ENCODE measurements at regions not wholly inside any gene's neighbourhood (a gene's known extent, or its start where the extent isn't known, plus 50 kb on each side); places are given as distances from the start of the nearest gene placed in this dataset.
"Not testable (repeated sequence)": the region's sequence is repeated elsewhere in the genome, so short reads cannot be mapped to it uniquely, and the experiment has no call there.

DNA sequence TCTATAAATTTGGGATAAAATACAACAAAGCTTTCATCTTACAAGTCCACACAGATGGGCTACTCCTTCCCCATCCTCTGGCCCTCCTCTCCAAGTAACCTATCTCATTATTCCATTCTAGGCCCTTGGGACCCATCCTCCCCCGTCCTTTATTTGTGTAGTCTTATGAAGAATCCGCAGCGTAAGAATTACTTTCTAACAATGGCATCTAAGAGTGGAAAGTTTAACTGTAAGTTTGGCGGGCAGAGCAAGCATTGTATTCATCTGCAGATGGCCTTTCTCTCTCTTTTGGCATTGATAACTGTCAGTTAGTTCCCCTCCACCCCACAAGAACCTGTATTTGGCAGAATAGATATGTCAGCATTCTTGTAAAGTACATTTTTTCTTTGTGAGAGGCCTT is 91.9 kb upstream of the TSPAN2 start:
- no peak for DNase-seq (ENCODE audit: low read depth)

GRCh38 chr1:115179397-115180079 is 90.2 kb upstream of the TSPAN2 start:
- DNase-seq (ENCODE audit: low read depth): peak; percentile 98

- DNase-seq (ENCODE audit: low read depth): no peak
Measured at GRCh38 chr1:115176189-115176588, 86.9 kb upstream of the TSPAN2 start.

GRCh38 chr1:115175596-115175995 is 86.3 kb upstream of the TSPAN2 start:
- DNase-seq (ENCODE audit: low read depth): no peak

DNA sequence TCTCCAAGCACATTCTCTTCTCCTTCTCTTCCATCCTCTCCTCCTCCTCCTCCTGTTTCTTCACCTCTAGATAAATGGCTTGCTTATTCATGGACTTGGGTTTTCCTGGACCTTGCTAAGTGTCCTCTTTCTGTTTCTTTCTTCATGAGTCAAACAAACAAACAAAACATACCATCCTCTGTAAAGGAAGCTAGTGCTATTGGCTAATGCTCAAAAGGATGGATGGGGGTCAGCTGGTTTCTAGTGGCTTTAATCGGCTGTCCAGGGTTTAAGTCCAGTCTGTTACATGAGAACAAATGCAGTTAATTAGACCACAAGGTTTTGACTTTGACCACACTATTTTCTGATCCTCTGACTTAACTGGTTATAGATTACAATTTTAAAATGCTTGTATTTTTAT is 83.8 kb upstream of the TSPAN2 start:
- peak; percentile 60 for DNase-seq (ENCODE audit: low read depth)

GRCh38 chr1:115172270-115172669 is 83.0 kb upstream of the TSPAN2 start:
- DNase-seq (ENCODE audit: low read depth): no peak

- DNase-seq (ENCODE audit: low read depth): no peak
Measured at GRCh38 chr1:115170961-115171392, 81.7 kb upstream of the TSPAN2 start.

GRCh38 chr1:115170377-115170776 is 81.1 kb upstream of the TSPAN2 start:
- DNase-seq (ENCODE audit: low read depth): no peak

DNA sequence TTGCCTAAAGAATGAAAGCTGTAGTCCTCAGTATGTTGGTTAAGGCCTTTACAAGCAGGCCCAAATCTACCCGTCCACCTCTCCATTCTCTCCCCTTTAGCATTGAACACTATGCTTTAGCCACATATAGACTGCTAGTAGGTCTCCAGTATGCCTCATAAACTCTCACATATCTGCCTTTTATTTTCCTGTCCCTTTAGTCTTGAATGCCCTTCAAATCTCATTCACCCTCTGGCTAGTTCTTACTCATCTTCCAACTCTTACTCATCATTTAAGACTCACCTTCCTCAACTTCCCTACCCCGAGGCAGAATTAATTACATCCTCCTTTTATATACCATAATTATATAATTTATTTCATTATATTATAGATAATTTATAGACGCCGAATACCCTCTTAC is 78.7 kb upstream of the TSPAN2 start:
- DNase-seq (ENCODE audit: low read depth): no peak

- peak; percentile 85 for DNase-seq (ENCODE audit: low read depth)
Measured at GRCh38 chr1:115166531-115167091, 77.3 kb upstream of the TSPAN2 start.

DNA sequence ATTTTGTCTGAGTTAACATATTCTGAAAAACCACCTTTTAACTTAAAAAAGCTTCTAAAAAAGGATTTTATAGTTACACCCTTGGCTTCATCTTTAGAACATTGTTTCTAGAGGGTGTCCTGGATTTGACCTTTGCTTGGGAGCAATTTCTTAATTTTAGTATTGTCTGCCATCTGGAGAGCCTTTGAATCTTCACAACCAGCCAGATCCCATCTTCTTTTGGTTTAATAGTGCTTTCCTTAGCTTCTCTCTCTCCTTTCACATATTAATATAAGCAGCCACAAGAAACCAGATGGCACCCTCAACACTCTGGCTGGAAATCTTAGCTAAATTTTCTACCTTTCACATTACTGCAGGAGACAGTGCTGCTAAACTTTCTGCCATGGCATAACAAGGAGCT is 76.5 kb upstream of the TSPAN2 start:
- no peak for DNase-seq (ENCODE audit: low read depth)

DNA sequence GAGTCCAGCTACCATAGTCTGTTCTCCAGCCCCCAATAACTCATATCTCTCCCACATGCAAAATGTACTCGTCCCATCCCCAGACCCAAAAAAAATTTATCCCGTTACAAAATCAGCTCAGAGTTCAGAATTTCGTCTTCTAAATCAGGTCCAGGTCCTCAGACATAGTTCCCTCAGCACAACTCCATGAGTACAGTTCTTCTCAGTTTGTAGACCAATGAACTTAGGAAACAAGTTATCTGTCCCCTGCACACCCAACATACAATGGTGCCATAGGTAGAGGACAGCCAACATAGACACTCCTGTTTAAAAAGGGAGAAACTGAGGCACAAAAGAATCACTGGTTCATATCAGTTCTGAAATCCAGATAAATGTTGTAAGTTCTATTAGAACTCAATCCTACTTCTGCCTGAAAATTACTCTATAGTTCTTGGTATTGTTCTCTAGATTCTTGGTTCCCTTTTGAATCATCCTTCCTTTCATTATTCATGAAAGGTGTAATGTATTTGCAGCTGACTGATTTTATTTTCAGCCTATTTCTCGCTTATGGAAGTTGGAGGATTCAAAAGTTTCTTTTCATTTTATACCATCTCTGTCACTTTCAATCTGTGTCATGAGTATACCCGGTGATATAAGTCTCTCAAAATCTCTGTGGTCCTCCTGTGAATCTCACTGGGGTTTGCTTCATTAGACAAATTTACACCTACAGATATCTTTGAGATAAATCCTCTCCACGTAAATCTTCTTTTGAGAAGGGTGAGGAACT is 75.8 kb upstream of the TSPAN2 start:
- no peak for DNase-seq (ENCODE audit: low read depth)

DNA sequence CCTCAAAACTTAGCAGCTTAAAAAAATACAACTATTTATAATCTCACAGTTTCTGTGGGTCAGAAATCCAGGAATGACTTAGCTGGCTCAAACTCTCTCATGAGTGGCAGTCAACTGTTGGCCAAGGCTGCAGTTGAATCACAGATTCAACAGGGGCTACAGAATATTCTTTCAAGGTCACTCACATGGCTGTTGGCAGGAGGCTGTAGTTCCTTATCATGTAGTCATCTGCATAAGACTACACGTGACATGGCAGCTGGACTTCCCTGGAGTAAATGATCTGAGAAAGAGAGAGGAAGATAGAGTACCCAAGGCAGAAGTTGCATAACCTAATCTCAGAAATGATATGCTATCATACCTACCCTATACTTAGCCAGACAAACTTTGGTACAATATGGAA is 75.2 kb upstream of the TSPAN2 start:
- peak; percentile 74 for DNase-seq (ENCODE audit: low read depth)

GRCh38 chr1:115160728-115161127 is 71.4 kb upstream of the TSPAN2 start:
- no peak for DNase-seq (ENCODE audit: low read depth)

- no peak for DNase-seq (ENCODE audit: low read depth)
Measured at GRCh38 chr1:115159958-115160357, 70.7 kb upstream of the TSPAN2 start.

DNA sequence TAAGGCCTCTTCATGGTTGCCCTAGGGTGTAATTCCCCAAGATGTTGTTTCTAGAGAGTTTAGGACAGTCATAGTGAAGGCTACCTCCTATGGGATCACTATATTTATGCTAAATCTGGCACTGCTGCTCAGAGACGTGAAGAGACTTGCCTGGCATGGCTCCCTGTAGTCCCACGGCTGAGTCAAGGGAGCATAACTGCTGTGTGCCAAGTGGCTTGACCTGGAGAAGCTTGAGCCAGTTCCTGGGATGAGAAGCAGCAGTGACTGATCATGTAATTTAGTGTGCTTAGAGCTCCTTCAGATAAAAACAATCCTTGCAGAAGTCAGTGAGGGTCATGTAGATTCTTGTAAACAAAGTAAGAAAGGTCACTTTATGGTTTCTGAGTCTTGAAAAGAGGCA is 68.9 kb upstream of the TSPAN2 start:
- peak; percentile 75 for DNase-seq (ENCODE audit: low read depth)

DNA sequence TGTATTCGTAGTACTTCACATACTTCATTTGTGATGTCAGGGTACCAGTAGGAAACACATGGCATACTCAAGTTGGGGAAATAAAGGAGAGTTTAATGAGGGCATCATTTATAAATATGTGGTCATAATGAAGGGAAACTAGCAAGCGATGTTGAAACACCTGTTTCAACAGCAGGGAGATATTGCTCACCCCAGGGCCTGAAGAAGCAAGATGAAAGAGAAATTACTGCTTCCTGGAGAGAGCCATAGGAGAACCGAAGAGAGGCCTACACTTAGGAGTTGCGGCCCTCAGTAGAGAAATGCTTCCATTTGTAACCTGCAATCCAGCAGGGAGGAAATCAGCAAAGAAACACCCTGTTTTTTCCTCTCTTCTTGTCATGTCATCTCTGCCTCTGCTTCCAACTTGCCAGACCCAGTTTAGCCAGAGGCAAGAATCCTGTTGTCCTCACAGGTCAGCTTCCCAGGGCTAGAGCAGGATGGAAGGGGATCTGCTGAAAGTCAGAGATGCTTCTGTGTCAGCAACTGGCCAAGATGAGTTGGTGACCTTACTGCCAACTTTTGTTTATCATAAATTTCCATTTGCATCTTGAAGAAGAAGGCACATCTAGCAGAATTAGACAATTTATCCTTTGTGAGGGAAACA is 67.6 kb upstream of the TSPAN2 start:
- no peak for DNase-seq (ENCODE audit: low read depth)

- no peak for DNase-seq (ENCODE audit: low read depth)
Measured at GRCh38 chr1:115153966-115154557, 64.8 kb upstream of the TSPAN2 start.

- DNase-seq (ENCODE audit: low read depth): not testable (repeated sequence)
Measured at GRCh38 chr1:115147928-115148327, 58.6 kb upstream of the TSPAN2 start.

GRCh38 chr1:115145226-115145625 is 55.9 kb upstream of the TSPAN2 start:
- no peak for DNase-seq (ENCODE audit: low read depth)

GRCh38 chr1:115144176-115144575 is 54.9 kb upstream of the TSPAN2 start:
- DNase-seq (ENCODE audit: low read depth): no peak

- peak; percentile 28 for DNase-seq (ENCODE audit: low read depth)
Measured at GRCh38 chr1:115142616-115143015, 53.3 kb upstream of the TSPAN2 start.

GRCh38 chr1:115141145-115141454 is 51.8 kb upstream of the TSPAN2 start:
- no peak for DNase-seq (ENCODE audit: low read depth)

Measured in iris pigment epithelial cell (primary cell).